Cerebellar nuclear complex (tissue), 1 donor: ENCODE measurements at regions not wholly inside any gene's neighbourhood (a gene's known extent, or its start where the extent isn't known, plus 50 kb on each side); places are given as distances from the start of the nearest gene placed in this dataset.
"Not testable (repeated sequence)": the region's sequence is repeated elsewhere in the genome, so short reads cannot be mapped to it uniquely, and the experiment has no call there.

ENCODE experiments used
- DNase-seq, 2 experiments: peaks; one replicate each; lab custom pipeline; 2025; lab: John Stamatoyannopoulos, UW

- DNase-seq, result no peak
Measured at GRCh38 chr2:7525746-7526145, 608.5 kb downstream of the RNF144A start.

DNA sequence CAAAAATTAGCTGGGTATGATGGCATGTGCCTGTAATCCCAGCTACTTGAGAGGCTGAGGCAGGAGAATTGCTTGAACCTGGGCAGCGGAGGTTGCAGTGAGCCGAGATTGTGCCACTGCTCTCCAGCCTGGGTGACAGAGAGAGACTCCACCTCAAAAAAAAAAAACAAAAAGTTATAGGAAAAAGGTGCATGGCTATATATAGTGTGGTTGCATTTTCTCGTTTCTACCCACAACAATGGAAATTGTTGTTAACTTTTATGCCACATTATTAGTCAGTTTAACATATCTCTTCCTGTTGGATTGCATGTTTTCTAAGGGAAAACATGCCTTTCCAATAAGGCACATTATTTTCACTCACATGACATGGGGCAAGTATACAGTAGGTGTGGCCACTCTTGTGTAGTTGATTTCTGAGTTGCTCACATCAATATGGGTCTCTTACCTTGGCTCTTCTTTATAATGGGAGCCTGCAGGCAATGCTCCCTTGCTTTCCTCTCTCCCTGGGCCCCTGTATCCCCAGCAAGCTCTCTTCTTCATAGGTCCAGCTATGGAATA lies 610.0 kb downstream of the RNF144A start:
- DNase-seq, result no peak

GRCh38 chr2:7530001-7530400 lies 612.8 kb downstream of the RNF144A start:
- DNase-seq, result no peak

DNA sequence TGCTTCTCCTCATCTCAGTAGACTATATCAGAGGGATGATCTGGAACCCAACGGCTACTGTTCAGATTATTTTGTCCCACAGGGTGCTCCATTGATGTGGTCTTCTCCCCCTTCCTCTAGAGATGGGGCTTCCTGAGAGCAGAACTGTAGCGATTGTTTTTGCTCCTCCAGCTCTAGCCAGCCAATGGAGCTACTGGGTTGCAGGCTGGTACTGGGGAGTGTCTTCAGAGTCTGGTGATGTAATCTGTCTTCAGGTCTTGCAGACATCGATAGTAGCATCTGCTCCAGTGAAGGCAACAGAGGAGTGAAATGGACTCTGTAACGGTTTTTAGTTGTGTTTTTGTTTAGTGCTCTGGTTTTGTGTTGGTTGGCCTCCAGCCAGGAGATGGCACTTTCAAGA lies 621.9 kb downstream of the RNF144A start:
- no peak for DNase-seq

DNA sequence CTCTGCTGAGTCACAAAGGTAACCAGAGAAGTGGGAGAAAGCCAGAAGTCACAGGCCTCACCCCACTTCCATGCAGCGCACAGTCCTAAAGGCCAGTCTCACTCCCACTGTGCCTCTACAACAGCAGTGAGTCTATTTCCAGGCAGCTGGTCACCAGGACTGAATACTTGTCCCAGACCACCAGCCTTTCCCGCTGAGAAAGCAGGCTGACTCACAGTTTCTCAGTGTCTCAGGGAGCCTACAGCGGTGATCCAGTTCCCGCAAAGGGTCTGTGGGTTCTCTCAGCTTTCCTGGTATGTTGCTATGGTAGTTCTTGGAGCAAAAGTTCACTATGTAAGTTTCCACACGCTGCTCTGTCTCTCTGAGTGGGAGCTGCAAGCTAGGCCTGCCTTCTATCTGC lies 622.5 kb downstream of the RNF144A start:
- DNase-seq, result no peak

- DNase-seq, result no peak
Measured at GRCh38 chr2:7552825-7553570, 635.8 kb downstream of the RNF144A start.

DNA sequence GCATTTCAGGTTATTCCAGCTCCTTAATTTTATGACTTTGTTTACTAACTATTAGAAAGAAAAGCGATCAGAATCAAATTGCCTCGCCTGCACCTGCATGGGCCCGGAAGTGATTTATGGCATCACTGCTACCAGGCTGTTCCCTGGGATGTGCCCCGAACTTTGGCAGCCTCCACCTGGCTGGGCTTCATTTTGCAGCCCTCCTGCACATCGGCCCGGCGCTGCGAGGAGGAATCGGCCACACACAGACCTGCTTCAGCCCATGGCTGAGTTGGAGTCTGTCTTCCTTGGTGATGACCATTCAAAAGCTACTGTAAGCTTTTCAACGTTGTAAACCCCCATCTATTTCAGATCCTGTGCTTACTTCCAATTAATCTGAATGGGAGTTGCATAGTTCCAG lies 638.0 kb downstream of the RNF144A start:
- DNase-seq, result no peak

DNA sequence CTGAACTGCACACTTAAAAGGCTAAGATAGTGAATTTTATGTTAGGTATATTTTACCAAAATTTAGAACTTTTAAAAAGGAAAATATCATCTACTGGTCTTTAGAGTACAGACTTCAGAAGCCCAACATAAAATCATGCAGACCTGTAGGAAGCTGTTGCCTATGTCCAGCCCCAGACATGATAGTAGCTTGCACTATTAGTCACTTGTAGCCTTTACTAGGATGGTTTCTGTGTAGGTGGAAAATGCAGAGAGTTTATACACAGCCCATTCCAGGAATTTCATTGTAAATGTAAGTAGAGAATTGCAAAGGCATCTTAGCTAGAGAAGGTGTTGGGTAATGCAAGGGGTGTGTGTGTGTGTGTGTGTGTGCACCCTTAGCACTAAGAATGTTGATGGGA lies 640.2 kb downstream of the RNF144A start:
- DNase-seq, result no peak

- DNase-seq, result no peak
Measured at GRCh38 chr2:7559791-7560190, 642.6 kb downstream of the RNF144A start.

DNA sequence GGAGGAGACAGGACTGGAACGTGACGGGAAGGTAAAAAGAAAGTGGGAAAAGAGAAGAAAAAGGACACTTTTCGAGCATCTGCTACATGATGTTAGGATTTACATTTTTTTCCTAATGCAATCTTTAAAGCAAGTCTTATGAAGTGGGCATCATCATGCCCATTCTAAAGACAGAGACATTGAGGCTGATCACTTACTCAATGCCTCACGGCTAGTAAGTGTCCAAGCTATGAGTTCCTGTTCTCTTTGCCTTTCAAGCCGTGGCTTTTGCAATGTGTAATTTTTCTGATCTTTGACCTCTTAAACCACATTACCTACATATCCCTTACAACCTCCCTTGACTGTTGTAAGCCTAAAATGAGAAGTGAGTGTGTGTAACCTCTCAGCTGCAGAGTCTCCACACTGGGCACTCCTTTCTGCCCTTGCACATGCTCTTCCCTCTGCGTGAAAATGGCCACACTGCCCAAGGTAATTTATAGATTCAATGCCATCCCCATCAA lies 649.2 kb downstream of the RNF144A start:
- DNase-seq, result no peak

- not testable (repeated sequence) for DNase-seq
Measured at GRCh38 chr2:7567116-7567515, 649.9 kb downstream of the RNF144A start.

DNA sequence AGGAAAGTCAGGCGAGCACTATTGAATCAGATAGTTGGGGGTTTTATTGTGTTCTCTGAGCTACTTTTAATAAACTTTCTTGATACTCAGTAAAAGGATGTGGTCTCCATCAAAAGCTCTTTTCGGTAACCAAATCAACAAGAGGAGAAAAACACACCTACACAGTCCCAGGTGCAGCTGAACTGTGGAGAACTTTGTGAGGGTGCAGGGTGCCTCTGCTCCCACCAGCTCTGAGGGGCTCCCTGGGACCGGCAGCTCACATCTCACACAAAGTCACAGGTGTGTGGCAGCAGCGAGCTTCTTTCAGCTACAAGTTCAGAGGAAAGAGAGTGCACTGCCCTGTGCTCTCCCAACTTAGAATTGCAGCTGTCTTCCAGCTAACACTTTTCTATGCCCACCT lies 650.4 kb downstream of the RNF144A start:
- DNase-seq, result no peak

- DNase-seq, result no peak
Measured at GRCh38 chr2:7570247-7570646, 653.0 kb downstream of the RNF144A start.

DNA sequence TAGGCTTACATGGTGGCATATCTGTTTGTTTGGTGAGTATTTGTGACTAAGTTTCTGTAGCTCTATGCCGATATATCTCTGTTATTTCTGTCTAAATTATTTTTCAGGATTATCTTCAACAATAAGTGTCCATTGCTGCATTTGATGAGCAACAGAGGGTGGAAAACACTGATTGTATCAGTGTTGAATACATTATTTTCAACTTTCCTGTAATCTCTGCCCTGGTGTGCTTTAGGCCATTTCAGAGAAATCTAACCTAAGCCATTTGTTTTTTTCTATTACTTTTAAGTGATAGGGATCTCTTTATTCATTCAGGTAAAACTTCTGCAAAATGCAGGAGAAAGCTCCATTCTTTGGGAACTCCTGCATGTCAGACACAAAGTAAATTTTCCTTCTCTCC lies 654.5 kb downstream of the RNF144A start:
- DNase-seq, result no peak

GRCh38 chr2:7572450-7572849 lies 655.2 kb downstream of the RNF144A start:
- DNase-seq, result peak in 1 of 2 experiments; percentile 10

- DNase-seq, result no peak
Measured at GRCh38 chr2:7573166-7573825, 656.1 kb downstream of the RNF144A start.

DNA sequence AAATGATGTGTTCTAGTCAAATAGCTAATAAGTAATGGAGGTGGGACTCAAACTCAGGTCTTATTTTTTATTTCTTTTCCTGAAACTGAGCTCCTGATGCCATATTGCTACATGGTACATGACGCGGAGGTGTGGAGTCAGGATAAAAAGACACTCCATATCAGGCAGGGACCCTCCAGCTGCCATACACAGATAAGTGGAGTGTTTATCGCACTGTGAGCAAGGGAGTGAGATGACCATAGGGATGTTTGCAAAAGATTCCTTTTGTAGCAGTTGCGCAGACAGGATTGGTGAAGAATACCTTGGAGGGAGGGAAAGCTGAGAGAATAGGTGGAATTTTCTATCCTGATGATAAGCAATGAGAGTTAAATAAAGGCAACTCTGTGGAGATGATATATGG lies 657.2 kb downstream of the RNF144A start:
- no peak for DNase-seq

GRCh38 chr2:7577769-7578168 lies 660.6 kb downstream of the RNF144A start:
- no peak for DNase-seq

DNA sequence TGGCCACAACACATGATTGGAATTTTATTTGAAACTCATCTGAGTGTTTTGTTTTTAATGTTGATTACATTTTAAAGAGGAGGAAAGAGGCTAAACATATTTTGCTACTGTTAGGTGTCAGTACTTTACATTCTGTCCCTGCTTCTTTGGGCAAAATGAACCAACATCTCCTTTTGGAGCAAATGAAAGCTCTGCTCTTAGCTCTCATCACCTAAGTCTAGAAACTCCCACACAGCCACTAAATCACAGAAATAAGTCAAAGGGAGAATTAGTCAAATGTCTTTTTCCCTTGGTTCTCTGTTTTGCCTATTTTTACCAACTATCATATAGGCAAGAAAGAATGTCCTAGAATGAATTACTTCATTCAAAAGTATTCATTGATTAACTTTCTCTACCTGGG lies 666.8 kb downstream of the RNF144A start:
- DNase-seq, result no peak

GRCh38 chr2:7586898-7587297 lies 669.7 kb downstream of the RNF144A start:
- no peak for DNase-seq

DNA sequence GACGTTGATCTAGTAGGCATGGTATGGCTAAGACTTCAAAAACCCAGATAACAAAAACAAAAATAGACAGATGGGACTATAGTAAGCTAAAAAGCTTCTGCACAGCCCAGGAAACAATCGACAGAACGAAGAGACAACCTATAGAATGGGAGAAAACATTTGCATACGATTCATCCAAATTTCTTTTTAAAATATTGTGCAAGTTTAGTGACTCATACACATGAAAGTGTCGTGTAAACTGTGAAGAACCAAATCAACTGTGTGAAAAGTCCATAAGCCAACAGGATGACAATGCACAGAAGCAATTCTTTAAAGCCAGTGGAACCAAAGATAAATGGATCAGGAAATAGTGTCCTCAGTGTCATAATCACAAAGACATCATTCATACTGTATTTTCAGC lies 671.1 kb downstream of the RNF144A start:
- no peak for DNase-seq

- DNase-seq, result no peak
Measured at GRCh38 chr2:7592618-7593140, 675.5 kb downstream of the RNF144A start.

DNA sequence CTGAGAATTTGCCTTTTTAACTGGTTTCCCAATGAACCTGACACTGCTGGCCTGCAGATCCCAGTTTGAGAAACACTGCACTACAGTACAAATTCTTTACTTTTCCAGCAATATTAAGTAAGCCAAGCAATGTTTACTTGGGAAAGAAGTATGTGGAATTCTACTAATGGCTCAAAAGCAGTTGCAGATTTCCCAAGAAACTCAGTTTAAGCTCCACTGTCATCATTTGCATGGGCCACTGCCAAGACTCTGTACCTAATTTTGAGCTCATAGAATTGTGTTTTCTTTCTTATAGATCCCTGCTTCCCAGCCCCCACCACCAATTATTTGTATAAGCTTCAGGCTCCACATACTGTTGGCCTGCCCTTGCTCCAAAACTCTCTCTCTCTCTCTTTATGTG lies 676.1 kb downstream of the RNF144A start:
- DNase-seq, result no peak
